ENCODE measurements at regions not wholly inside any gene's neighbourhood (a gene's known extent, or its start where the extent isn't known, plus 50 kb on each side); places are given as distances from the start of the nearest gene placed in this dataset.

- TF ChIP-seq, protein P1, sequence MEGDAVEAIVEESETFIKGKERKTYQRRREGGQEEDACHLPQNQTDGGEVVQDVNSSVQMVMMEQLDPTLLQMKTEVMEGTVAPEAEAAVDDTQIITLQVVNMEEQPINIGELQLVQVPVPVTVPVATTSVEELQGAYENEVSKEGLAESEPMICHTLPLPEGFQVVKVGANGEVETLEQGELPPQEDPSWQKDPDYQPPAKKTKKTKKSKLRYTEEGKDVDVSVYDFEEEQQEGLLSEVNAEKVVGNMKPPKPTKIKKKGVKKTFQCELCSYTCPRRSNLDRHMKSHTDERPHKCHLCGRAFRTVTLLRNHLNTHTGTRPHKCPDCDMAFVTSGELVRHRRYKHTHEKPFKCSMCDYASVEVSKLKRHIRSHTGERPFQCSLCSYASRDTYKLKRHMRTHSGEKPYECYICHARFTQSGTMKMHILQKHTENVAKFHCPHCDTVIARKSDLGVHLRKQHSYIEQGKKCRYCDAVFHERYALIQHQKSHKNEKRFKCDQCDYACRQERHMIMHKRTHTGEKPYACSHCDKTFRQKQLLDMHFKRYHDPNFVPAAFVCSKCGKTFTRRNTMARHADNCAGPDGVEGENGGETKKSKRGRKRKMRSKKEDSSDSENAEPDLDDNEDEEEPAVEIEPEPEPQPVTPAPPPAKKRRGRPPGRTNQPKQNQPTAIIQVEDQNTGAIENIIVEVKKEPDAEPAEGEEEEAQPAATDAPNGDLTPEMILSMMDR (IDR thresholded peaks at IDR 0.05) = no peak
- TF ChIP-seq POLR2A (IDR thresholded peaks at IDR 0.05) (no peak), POLR2AphosphoS5 (IDR thresholded peaks at IDR 0.05; ENCODE audit: insufficient read depth in 1 of 2, low read depth in 1 of 2) (no peak)
Measured at GRCh38 chr7:109834851-109835250, 1256.1 kb upstream of the LRRN3 start.
